ENCODE measurements at regions not wholly inside any gene's neighbourhood (a gene's known extent, or its start where the extent isn't known, plus 50 kb on each side); places are given as distances from the start of the nearest gene placed in this dataset.

DNA sequence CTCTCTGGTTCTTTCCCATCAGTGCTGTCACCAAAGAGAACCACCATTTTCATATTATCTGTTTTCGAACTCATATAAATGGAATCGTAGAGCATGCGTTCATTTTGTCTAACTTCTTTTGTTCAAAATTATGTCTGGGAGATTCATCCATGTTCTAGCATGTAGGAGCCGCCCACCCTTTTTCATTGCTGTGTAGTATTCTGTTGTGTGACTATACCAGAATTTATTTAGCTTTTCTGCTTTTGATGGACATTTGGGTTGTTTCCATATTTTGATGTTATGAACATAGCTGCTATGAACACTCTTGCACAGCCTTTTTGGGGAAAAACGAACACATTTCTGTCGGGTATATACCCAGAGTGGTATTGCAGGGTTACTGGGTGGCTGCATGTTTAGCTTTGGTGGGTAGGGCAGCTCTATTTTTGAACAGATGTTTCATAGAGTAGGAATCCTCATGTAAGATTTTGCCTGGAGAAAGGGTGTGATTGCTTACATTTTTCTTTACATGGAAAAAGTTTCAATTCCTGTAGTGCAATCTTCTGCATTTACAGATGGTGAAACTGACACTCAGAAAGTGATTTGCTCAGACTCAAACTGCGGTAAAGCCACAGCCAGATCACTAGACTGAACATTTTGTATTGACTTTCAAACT is 100.2 kb upstream of the IL12B start:
- Histone ChIP-seq H3K27ac (ENCODE audit: low read length) (no peak overlapping the region), H3K4me3 (ENCODE audit: low read length) (no peak overlapping the region), H3K9me2 (replicated peaks; ENCODE audit: insufficient read depth, low read length) (no peaks in the 10 kb centered on the region), H3K4me2 (ENCODE audit: low read depth, low read length) (no peak overlapping the region), H2AFZ (ENCODE audit: low read length) (no peak overlapping the region), H3K9ac (ENCODE audit: low read length) (no peak overlapping the region), H4K20me1 (ENCODE audit: insufficient read depth, low read length) (no peaks in the 10 kb centered on the region), H3K79me2 (ENCODE audit: low read length) (no peaks in the 10 kb centered on the region), H3F3A (ENCODE audit: insufficient read depth, low read length) (no peaks in the 10 kb centered on the region), H3K36me3 (replicated peaks; ENCODE audit: insufficient read depth, low read length) (no peaks in the 10 kb centered on the region), H3K9me3 (replicated peaks; ENCODE audit: insufficient read depth, low read length) (no peaks in the 10 kb centered on the region), H3K27me3 (replicated peaks; ENCODE audit: insufficient read depth, low read length) (no peaks in the 10 kb centered on the region), H3K4me1 (ENCODE audit: low read length) (peaks cover 27% of the 10 kb centered on the region)
- no peak for DNase-seq
- TF ChIP-seq EZH2phosphoT487 (IDR thresholded peaks at IDR 0.05; ENCODE audit: low read length) = no peak
- TF ChIP-seq EZH2 (optimal IDR thresholded peaks at IDR 0.05; ENCODE audit: low read depth, low read length) = no peak
- TF ChIP-seq CTCF (IDR thresholded peaks at IDR 0.05; ENCODE audit: low read length) = no peak

GRCh38 chr5:159435855-159436254 is 105.6 kb upstream of the IL12B start:
- TF ChIP-seq EZH2 (optimal IDR thresholded peaks at IDR 0.05; ENCODE audit: low read depth, low read length) (no peak), EZH2phosphoT487 (IDR thresholded peaks at IDR 0.05; ENCODE audit: low read length) (no peak), CTCF (IDR thresholded peaks at IDR 0.05; ENCODE audit: low read length) (no peak)
- Histone ChIP-seq H3K27ac (ENCODE audit: low read length) (no peak overlapping the region), H2AFZ (ENCODE audit: low read length) (no peak overlapping the region)

GRCh38 chr5:159438092-159438491 is 107.8 kb upstream of the IL12B start:
- Histone ChIP-seq H3K4me1 (ENCODE audit: low read length) (no peaks in the 10 kb centered on the region), H3K9ac (ENCODE audit: low read length) (no peak overlapping the region), H3K4me3 (ENCODE audit: low read length) (no peak overlapping the region), H2AFZ (ENCODE audit: low read length) (no peak overlapping the region), H3K27ac (ENCODE audit: low read length) (no peak overlapping the region), H3K9me3 (replicated peaks; ENCODE audit: insufficient read depth, low read length) (no peaks in the 10 kb centered on the region), H3K27me3 (replicated peaks; ENCODE audit: insufficient read depth, low read length) (no peaks in the 10 kb centered on the region), H3F3A (ENCODE audit: insufficient read depth, low read length) (no peaks in the 10 kb centered on the region), H3K9me2 (replicated peaks; ENCODE audit: insufficient read depth, low read length) (no peaks in the 10 kb centered on the region), H3K36me3 (replicated peaks; ENCODE audit: insufficient read depth, low read length) (no peaks in the 10 kb centered on the region), H3K79me2 (ENCODE audit: low read length) (no peaks in the 10 kb centered on the region), H3K4me2 (ENCODE audit: low read depth, low read length) (no peak overlapping the region), H4K20me1 (ENCODE audit: insufficient read depth, low read length) (no peaks in the 10 kb centered on the region)
- no peak for DNase-seq
- no peak for TF ChIP-seq EZH2phosphoT487 (IDR thresholded peaks at IDR 0.05; ENCODE audit: low read length)
- TF ChIP-seq CTCF (IDR thresholded peaks at IDR 0.05; ENCODE audit: low read length) = no peak
- TF ChIP-seq EZH2 (optimal IDR thresholded peaks at IDR 0.05; ENCODE audit: low read depth, low read length) = no peak

More at GRCh38 chr5:159435855-159436254, 105.6 kb upstream of the IL12B start:
- Histone ChIP-seq H4K20me1 (ENCODE audit: insufficient read depth, low read length) (no peaks in the 10 kb centered on the region), H3K4me2 (ENCODE audit: low read depth, low read length) (no peak overlapping the region), H3K4me1 (ENCODE audit: low read length) (peaks cover 8% of the 10 kb centered on the region), H3K79me2 (ENCODE audit: low read length) (no peaks in the 10 kb centered on the region), H3K9me3 (replicated peaks; ENCODE audit: insufficient read depth, low read length) (no peaks in the 10 kb centered on the region), H3K4me3 (ENCODE audit: low read length) (no peak overlapping the region), H3K9ac (ENCODE audit: low read length) (no peak overlapping the region), H3K36me3 (replicated peaks; ENCODE audit: insufficient read depth, low read length) (no peaks in the 10 kb centered on the region), H3K9me2 (replicated peaks; ENCODE audit: insufficient read depth, low read length) (no peaks in the 10 kb centered on the region), H3K27me3 (replicated peaks; ENCODE audit: insufficient read depth, low read length) (no peaks in the 10 kb centered on the region), H3F3A (ENCODE audit: insufficient read depth, low read length) (no peaks in the 10 kb centered on the region)
- no peak for DNase-seq
